Peyer's patch (tissue), 4 donors: ENCODE measurements at regions not wholly inside any gene's neighbourhood (a gene's known extent, or its start where the extent isn't known, plus 50 kb on each side); places are given as distances from the start of the nearest gene placed in this dataset.

Source experiments
- CTCF ChIP-seq, 6 experiments: fragments of 450-650 bp in 4 of 6; fragments of 200-600 bp in 2 of 6; sonication (generic) in 1 of 6; IDR thresholded peaks; one replicate each; pipeline ENCODE4 v1.5.1; 2017 to 2019; ENCODE audit warnings: antibody characterized with exemption in 6 of 6, mild to moderate bottlenecking in 3 of 6, moderate library complexity in 1 of 6
- POLR2A ChIP-seq, 2 donors: fragments of 450-650 bp; IDR thresholded peaks; one replicate each; pipeline ENCODE4 v1.5.1; 2017; ENCODE audit warnings: antibody characterized with exemption in 2 of 2, mild to moderate bottlenecking in 2 of 2, moderate library complexity in 2 of 2

GRCh38 chr12:29048787-29049186 lies 100.3 kb upstream of the FAR2 start:
- no peak for TF ChIP-seq POLR2A (IDR thresholded peaks at IDR 0.05)
- TF ChIP-seq CTCF (IDR thresholded peaks at IDR 0.05) = no peak
